ENCODE measurements at regions not wholly inside any gene's neighbourhood (a gene's known extent, or its start where the extent isn't known, plus 50 kb on each side); places are given as distances from the start of the nearest gene placed in this dataset.

DNA sequence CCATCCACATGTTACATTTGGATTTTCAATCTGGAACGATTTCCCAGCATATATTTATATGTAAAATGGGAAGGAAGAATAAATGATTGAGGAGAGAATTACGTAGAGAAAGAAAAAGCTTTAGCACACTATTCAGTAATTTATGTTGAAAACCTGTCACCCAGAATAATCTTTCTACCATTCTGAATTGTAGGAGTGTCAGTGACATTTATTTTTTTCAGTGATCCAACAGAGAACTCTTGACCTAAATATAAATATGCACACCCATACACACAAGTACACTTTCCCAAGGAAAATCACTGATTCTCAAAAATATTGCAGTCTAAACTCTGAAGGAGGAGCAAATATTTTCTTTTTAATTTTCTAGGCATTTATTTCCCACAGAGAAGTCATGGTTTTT is 140.2 kb upstream of the LRP1B start:
- TF ChIP-seq, protein P1, sequence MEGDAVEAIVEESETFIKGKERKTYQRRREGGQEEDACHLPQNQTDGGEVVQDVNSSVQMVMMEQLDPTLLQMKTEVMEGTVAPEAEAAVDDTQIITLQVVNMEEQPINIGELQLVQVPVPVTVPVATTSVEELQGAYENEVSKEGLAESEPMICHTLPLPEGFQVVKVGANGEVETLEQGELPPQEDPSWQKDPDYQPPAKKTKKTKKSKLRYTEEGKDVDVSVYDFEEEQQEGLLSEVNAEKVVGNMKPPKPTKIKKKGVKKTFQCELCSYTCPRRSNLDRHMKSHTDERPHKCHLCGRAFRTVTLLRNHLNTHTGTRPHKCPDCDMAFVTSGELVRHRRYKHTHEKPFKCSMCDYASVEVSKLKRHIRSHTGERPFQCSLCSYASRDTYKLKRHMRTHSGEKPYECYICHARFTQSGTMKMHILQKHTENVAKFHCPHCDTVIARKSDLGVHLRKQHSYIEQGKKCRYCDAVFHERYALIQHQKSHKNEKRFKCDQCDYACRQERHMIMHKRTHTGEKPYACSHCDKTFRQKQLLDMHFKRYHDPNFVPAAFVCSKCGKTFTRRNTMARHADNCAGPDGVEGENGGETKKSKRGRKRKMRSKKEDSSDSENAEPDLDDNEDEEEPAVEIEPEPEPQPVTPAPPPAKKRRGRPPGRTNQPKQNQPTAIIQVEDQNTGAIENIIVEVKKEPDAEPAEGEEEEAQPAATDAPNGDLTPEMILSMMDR (conservative IDR thresholded peaks at IDR 0.05; ENCODE audit: low read depth, low read length), result no peak
- TF ChIP-seq EZH2 (IDR thresholded peaks at IDR 0.05; ENCODE audit: borderline replicate concordance, low read depth, low read length, poor library complexity, severe bottlenecking), result no peak
